ENCODE measurements at regions not wholly inside any gene's neighbourhood (a gene's known extent, or its start where the extent isn't known, plus 50 kb on each side); places are given as distances from the start of the nearest gene placed in this dataset.

GRCh38 chr6:22651731-22652130 is 82.4 kb downstream of the HDGFL1 start:
- H3K4me1 ChIP-seq (ENCODE audit: insufficient read depth, low read length, severe bottlenecking) = no peaks in the 10 kb centered on the region
- no peaks in the 10 kb centered on the region for H3K36me3 ChIP-seq (ENCODE audit: insufficient read depth, low read length)
- H3K4me3 ChIP-seq (ENCODE audit: low read depth, low read length, poor library complexity, severe bottlenecking) = no peak overlapping the region
- TF ChIP-seq CTCF (IDR thresholded peaks at IDR 0.05; ENCODE audit: low read length) = no peak
- no peak for TF ChIP-seq EZH2 (IDR thresholded peaks at IDR 0.05; ENCODE audit: borderline replicate concordance, low read length)
- no peaks in the 10 kb centered on the region for H3K9me2 ChIP-seq (ENCODE audit: low read depth, low read length)
- H3K4me2 ChIP-seq (ENCODE audit: low read length) = no peak overlapping the region
- H3F3A ChIP-seq (ENCODE audit: insufficient read depth, low read length) = no peaks in the 10 kb centered on the region
- H3K27me3 ChIP-seq (ENCODE audit: insufficient read depth, low read length) = no peaks in the 10 kb centered on the region
- no peaks in the 10 kb centered on the region for H3K79me2 ChIP-seq (ENCODE audit: insufficient read depth, low read length)
- H3K27ac ChIP-seq (ENCODE audit: low read depth, low read length, poor library complexity, severe bottlenecking) = no peak overlapping the region
- H3K9me3 ChIP-seq (ENCODE audit: low read length) = no peaks in the 10 kb centered on the region
- no peaks in the 10 kb centered on the region for H4K20me1 ChIP-seq (ENCODE audit: insufficient read depth, low read length)
- H2AFZ ChIP-seq (ENCODE audit: low read length) = no peak overlapping the region
- H3K9ac ChIP-seq (ENCODE audit: low read length) = no peak overlapping the region

- no peaks in the 10 kb centered on the region for H3K79me2 ChIP-seq (ENCODE audit: insufficient read depth, low read length)
- H3K9me3 ChIP-seq (ENCODE audit: low read length) = no peaks in the 10 kb centered on the region
- H3K27ac ChIP-seq (ENCODE audit: low read depth, low read length, poor library complexity, severe bottlenecking) = no peak overlapping the region
- H3K4me1 ChIP-seq (ENCODE audit: insufficient read depth, low read length, severe bottlenecking) = peaks cover 8% of the 10 kb centered on the region
- no peaks in the 10 kb centered on the region for H3F3A ChIP-seq (ENCODE audit: insufficient read depth, low read length)
- H3K4me3 ChIP-seq (ENCODE audit: low read depth, low read length, poor library complexity, severe bottlenecking) = no peak overlapping the region
- no peak for TF ChIP-seq EZH2 (IDR thresholded peaks at IDR 0.05; ENCODE audit: borderline replicate concordance, low read length)
- no peak for TF ChIP-seq CTCF (IDR thresholded peaks at IDR 0.05; ENCODE audit: low read length)
- H3K9ac ChIP-seq (ENCODE audit: low read length) = no peak overlapping the region
- no peaks in the 10 kb centered on the region for H3K36me3 ChIP-seq (ENCODE audit: insufficient read depth, low read length)
- H2AFZ ChIP-seq (ENCODE audit: low read length) = no peak overlapping the region
- no peaks in the 10 kb centered on the region for H3K27me3 ChIP-seq (ENCODE audit: insufficient read depth, low read length)
- H3K4me2 ChIP-seq (ENCODE audit: low read length) = no peak overlapping the region
- no peaks in the 10 kb centered on the region for H3K9me2 ChIP-seq (ENCODE audit: low read depth, low read length)
- H4K20me1 ChIP-seq (ENCODE audit: insufficient read depth, low read length) = no peaks in the 10 kb centered on the region
These were observed 84.7 kb downstream of the HDGFL1 start for GRCh38 chr6:22653980-22654610.

- Histone ChIP-seq H3K4me2 (ENCODE audit: low read length) (no peak overlapping the region), H3K9ac (ENCODE audit: low read length) (no peak overlapping the region), H3F3A (ENCODE audit: insufficient read depth, low read length) (no peaks in the 10 kb centered on the region), H3K9me2 (ENCODE audit: low read depth, low read length) (no peaks in the 10 kb centered on the region), H3K4me3 (ENCODE audit: low read depth, low read length, poor library complexity, severe bottlenecking) (no peak overlapping the region), H4K20me1 (ENCODE audit: insufficient read depth, low read length) (no peaks in the 10 kb centered on the region), H3K4me1 (ENCODE audit: insufficient read depth, low read length, severe bottlenecking) (peaks cover 8% of the 10 kb centered on the region), H3K27ac (ENCODE audit: low read depth, low read length, poor library complexity, severe bottlenecking) (no peak overlapping the region), H3K79me2 (ENCODE audit: insufficient read depth, low read length) (no peaks in the 10 kb centered on the region), H2AFZ (ENCODE audit: low read length) (no peak overlapping the region), H3K27me3 (ENCODE audit: insufficient read depth, low read length) (no peaks in the 10 kb centered on the region), H3K9me3 (ENCODE audit: low read length) (no peaks in the 10 kb centered on the region), H3K36me3 (ENCODE audit: insufficient read depth, low read length) (no peaks in the 10 kb centered on the region)
- no peak for TF ChIP-seq CTCF (IDR thresholded peaks at IDR 0.05; ENCODE audit: low read length)
- no peak for TF ChIP-seq EZH2 (IDR thresholded peaks at IDR 0.05; ENCODE audit: borderline replicate concordance, low read length)
These were observed 87.5 kb downstream of the HDGFL1 start for GRCh38 chr6:22656706-22657351.

Measured in OCI-LY1 (cell line).